HG02610 (cell line): ENCODE measurements at regions not wholly inside any gene's neighbourhood (a gene's known extent, or its start where the extent isn't known, plus 50 kb on each side); places are given as distances from the start of the nearest gene placed in this dataset.
"Not testable (repeated sequence)": the region's sequence is repeated elsewhere in the genome, so short reads cannot be mapped to it uniquely, and the experiment has no call there.

Source experiments
- ATAC-seq: cut with Tn5 transposase; IDR thresholded peaks from one replicate; pipeline ENCODE4 v1.9.1; 2021; ENCODE audit warnings: mild to moderate bottlenecking, moderate library complexity; ENCODE audit not compliant: unreplicated experiment

DNA sequence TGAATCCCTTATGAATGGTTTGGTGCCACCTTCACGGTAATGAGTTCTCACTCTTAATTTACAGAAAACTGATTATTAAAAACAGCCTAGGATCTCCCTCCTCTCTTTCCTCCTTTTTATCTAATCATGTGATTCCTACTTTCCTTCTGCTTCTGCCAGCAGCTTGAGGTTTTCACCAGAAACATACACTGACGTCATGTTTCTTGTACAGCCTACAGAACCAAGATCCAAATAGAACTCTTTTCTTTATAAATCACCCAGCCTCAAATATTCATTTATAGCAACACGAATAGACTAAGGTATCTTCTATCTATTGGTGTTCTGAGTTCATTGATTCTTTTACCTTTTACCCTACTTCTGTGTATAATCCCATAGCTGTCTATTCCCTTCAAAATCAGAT is 388.9 kb upstream of the CDH10 start:
- no peak for ATAC-seq

- ATAC-seq: no peak
These were observed 384.2 kb upstream of the CDH10 start for GRCh38 chr5:25029004-25029403.

GRCh38 chr5:25027526-25027925 is 382.7 kb upstream of the CDH10 start:
- no peak for ATAC-seq

DNA sequence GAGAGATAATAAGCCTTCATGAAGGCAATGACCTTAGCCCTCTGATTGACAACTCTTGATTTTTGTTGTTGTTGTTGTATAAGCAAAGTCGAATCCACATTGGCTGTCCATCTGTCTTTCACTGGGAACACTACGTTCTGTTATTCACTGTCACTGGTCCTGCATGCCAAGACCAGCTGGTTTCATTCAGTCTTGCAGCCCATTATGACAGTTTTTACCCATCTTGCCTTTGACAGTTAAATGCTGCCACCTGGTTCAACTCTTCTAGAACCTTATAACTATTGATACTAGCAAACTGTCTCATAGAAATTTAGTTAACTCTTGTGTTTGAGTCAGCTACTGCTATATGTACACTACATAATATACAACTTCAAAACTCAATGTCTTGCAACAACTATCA is 382.3 kb upstream of the CDH10 start:
- no peak for ATAC-seq

GRCh38 chr5:25025831-25026230 is 381.1 kb upstream of the CDH10 start:
- no peak for ATAC-seq

GRCh38 chr5:25020454-25020853 is 375.7 kb upstream of the CDH10 start:
- ATAC-seq: no peak

GRCh38 chr5:25009063-25009462 is 364.3 kb upstream of the CDH10 start:
- no peak for ATAC-seq

GRCh38 chr5:25006734-25007133 is 362.0 kb upstream of the CDH10 start:
- no peak for ATAC-seq

GRCh38 chr5:25006237-25006636 is 361.5 kb upstream of the CDH10 start:
- no peak for ATAC-seq

GRCh38 chr5:25005431-25005830 is 360.7 kb upstream of the CDH10 start:
- no peak for ATAC-seq

DNA sequence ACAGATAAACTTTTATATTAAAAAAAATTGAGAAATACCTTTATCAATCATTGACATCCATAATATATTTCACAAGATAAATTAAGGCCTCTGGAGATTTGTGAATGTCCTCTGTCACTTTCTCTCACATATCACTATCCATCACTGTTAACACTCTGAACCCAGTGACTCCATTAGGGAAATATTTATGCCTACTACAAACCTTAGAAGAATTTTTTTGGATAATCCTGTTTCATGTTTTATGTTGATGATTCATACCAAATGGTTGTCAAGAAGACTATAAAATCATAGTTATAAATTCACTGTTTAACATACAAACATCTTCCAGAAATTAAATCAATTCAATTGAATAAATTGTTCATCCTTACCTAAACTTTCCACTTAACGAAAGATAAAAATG is 357.6 kb upstream of the CDH10 start:
- no peak for ATAC-seq

- ATAC-seq: no peak
These were observed 355.0 kb upstream of the CDH10 start for GRCh38 chr5:24999732-25000131.

DNA sequence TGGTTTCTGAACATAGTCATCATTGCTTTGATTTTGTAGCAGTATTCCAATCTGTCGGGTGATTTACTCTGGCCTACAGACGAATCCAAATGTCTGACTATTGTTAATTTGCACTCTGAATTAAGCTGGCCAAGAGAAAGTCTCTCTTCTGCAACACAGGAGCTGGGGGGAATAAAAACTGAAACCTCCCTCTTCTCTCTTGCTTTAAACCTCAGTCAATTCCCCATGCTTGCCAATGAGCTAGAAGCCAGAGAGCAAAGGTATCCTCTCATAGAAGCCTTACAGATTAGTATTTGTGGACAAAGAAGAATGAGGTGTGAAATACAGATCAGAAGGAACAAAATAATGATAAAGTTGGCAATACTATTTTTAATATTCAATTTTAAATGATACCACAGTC is 353.9 kb upstream of the CDH10 start:
- ATAC-seq: no peak

DNA sequence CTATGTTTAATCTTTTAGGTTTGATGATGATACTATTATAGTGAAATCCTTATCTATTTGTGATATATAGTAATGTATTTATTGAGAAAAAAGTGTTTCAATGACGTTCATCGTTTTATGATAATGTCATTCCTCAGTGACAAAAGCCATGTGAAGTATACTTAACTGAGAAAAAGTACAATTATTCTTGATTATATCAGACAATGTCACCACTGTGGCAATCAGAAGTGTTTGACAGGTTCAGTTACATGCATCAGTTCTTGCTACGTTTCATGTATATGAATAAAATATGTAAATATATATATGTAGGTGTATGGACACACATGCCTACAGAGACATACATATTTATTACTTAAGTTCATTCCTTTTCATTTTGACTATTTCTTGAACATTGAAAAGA is 341.5 kb upstream of the CDH10 start:
- ATAC-seq: no peak

- ATAC-seq: not testable (repeated sequence)
These were observed 333.8 kb upstream of the CDH10 start for GRCh38 chr5:24978552-24978951.

DNA sequence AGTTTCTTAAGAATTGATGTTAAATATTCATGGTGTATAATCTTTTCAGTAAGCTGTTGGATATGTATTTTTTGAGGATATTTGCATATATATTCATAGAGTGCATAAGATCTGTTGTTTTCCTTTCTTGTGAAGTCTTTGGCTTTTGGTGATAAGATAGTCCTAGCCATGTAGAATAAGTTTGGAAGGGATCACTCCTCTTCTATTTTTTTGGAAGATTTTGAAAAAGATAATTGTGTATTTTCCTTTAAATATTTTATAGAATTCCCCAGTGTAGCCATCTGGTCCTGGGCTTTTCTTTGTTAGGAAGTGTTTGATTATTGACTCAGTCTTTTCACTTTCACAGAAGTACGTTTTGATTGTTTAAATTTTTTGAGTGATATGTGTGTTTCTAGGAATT is 318.8 kb upstream of the CDH10 start:
- ATAC-seq: no peak

GRCh38 chr5:24923400-24923799 is 278.6 kb upstream of the CDH10 start:
- ATAC-seq: no peak

DNA sequence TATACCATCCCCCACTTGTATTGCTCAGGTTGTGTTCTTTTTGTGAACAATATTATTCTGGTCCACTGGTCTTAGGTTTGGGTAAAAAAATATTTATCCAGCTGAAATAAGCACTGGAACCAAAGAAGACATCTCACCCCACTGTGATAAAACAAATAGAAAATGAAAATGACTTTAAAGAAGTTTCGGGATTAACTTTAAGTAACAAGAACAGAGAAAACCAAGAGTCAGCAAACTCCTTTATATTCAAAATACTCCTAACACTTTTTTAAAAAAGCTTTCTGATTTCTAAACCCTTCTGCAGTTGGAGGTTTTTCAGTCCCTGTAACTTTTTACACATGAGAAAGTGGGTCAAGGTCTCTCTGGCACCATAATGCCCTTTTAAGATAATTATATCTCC is 273.9 kb upstream of the CDH10 start:
- ATAC-seq: no peak

DNA sequence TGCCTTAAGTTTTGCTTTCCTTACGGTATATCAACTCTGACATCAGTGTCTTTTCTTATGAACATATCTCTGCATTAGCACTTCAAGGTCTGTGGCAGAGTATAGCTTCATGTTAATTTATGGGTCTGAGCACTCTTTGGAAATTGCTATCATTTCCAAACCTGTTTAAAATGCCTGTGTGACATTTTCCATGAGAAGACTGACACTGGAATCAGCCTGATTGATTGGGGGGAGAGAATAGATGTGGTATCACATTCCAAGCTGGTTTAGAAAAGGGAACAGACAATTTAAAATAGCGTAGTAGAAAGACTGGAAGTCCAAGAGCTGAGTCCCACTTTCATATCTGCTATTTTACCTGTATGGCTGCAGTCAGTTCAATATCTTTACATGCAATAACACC is 272.1 kb upstream of the CDH10 start:
- no peak for ATAC-seq

- no peak for ATAC-seq
These were observed 264.4 kb upstream of the CDH10 start for GRCh38 chr5:24909210-24909609.

- ATAC-seq: no peak
These were observed 261.9 kb upstream of the CDH10 start for GRCh38 chr5:24906689-24907088.

- ATAC-seq: no peak
These were observed 260.3 kb upstream of the CDH10 start for GRCh38 chr5:24904981-24905517.

GRCh38 chr5:24899180-24899579 is 254.4 kb upstream of the CDH10 start:
- ATAC-seq: no peak

DNA sequence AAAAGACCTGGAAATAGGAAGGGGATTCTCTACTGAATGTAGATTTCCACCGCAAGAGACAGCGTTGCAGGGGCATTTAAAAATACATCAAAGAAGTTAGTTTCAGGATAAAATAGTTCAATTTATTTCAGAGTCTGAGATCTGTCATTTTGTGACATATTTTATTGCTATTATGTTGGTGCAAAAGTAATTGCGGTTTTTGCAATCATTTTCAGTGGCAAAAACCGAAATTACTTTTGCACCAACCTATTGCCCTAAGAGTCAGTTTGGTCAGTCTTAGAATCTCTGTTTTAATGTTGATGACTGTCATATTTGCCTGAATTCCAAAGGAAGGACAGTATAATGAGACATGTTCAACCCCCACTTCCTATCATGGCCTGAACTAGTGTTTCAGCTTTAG is 219.5 kb upstream of the CDH10 start:
- ATAC-seq: no peak
